GM19023 (cell line): ENCODE measurements at regions not wholly inside any gene's neighbourhood (a gene's known extent, or its start where the extent isn't known, plus 50 kb on each side); places are given as distances from the start of the nearest gene placed in this dataset.

Experiments
- ATAC-seq: cut with Tn5 transposase; IDR thresholded peaks from one replicate; pipeline ENCODE4 v1.9.1; 2021; ENCODE audit warnings: mild to moderate bottlenecking, moderate library complexity; ENCODE audit not compliant: unreplicated experiment

DNA sequence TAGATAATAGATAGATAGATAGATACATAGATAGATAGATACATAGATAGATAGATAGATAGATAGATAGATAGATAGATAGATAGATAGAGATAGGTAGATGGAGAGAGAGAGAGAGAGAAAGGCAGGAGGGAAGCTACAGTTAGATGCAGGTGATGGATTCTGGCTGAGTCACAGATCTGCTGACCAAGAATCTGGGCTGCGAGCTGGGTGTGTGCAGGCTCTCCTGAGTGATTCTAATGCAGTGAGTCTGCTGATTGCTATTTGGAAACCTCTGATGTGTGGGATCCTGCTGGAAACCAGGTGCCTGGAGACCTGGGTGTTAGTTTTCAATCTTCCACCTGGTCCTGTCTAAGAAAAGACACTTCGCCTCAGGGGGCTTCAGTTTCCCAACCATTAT lies 1441.8 kb downstream of the TBC1D22A start:
- no peak for ATAC-seq

- ATAC-seq: no peak
Measured at GRCh38 chr22:48199667-48200066, 1437.2 kb downstream of the TBC1D22A start.

DNA sequence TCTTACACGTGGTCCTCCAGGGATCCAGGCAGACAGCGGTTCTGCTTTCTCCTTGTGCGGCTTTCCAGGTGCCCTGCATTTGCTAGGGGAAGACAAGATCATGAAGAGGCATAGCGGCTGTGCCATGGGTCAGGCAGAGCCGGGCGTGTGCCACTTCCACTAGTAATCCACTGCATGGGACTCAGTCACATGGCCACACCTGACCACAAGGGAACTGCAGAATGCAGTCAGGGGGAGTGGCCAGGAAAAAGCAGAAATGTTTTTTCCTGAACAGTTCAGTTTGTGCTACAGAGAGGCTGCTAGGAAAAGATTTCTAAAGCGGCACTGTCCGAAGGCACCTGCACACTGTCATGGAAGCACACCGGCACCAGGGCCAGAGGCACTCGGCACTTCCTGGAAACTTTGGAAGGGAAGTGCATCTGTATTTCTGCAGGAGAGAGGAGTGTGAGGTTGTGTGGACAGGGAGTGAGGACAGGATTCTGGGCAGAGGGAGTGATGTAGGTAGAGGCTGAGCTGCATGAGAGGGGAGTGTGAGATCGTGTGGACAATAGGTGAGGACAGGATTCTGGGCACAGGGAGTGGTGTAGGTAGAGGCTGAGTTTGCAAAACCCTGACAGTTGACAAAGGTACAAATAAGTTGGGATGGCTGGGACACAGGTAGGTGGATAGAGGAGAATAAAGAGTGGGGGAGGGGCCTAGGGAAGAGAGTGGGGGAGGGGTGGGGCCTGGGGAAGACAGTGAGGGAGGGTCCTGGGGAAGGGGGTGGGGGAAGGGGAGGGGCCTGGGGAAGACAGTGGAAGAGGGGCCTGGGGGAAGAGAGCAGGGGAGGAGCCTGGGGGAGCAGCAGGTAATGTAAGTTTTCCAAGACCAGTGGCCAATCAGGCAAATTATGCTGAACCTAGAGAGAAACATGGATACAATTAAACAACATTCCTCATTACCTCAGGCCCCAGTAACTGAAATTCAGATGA lies 1436.3 kb downstream of the TBC1D22A start:
- no peak for ATAC-seq

DNA sequence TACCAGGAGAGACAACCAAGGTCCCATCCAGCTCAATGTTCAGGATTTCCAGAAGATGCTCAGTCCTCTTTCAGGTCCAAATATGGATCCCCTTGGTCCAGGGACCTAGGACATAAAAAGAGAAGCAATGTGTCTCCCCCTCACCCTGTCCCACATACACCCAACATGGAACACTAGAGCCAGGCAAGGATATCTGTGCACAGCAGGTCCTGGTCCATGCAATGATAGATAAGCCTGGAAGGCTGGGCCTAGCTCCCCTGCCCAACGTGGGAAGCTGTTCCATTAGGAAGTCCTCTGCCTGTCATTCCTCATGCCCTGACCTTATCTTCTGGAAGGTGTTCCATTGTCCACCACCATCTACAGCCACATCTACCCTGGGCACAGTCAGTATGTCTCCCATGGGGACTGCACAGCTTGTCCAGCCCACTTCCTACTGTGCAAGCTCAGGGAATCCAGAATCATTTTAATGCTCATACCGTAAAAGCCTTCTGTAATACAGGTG lies 1434.8 kb downstream of the TBC1D22A start:
- ATAC-seq: no peak

- ATAC-seq: no peak
Measured at GRCh38 chr22:48192920-48193319, 1430.5 kb downstream of the TBC1D22A start.

DNA sequence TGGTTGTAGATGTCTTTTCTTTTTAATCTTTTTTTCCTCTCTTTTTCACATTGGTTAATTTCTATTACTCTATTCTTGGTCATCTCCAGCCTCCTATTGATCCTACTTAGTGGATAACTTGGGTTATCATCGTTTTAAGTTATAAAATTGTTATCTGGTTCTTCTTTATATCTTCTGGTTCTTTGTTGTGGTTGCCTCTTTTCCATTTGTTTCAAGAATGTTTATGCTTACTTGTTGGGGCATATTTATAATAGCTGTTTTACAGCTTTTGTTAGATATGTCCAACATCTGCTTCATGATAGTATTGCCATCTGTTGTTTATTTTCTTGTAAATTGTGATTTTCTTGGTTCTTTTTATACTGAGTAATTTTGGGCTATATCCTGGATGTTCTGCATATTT lies 1429.6 kb downstream of the TBC1D22A start:
- no peak for ATAC-seq

- ATAC-seq: no peak
Measured at GRCh38 chr22:48188231-48188721, 1425.8 kb downstream of the TBC1D22A start.

DNA sequence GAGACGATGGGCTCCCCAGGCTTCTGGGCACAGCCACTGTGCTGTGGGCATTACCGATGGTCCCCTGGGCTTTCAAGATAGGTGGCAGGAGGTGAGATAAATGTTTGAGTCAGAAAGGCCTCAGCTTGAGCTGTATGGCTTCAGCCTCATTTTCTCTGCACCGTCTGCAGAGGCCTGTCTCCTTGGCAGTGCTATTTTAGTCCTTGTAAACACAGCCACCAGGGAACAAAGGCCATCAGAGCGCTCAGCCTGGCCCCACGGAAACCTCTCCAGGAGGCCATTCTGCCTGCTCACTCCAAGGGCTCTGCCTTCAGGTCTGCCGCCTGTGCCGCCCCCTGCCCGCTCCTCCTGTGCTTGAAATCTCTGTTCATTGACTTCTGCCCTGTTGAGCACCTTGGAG lies 1424.9 kb downstream of the TBC1D22A start:
- no peak for ATAC-seq

GRCh38 chr22:48186146-48186790 lies 1423.8 kb downstream of the TBC1D22A start:
- no peak for ATAC-seq

- ATAC-seq: no peak
Measured at GRCh38 chr22:48185071-48186055, 1422.9 kb downstream of the TBC1D22A start.

DNA sequence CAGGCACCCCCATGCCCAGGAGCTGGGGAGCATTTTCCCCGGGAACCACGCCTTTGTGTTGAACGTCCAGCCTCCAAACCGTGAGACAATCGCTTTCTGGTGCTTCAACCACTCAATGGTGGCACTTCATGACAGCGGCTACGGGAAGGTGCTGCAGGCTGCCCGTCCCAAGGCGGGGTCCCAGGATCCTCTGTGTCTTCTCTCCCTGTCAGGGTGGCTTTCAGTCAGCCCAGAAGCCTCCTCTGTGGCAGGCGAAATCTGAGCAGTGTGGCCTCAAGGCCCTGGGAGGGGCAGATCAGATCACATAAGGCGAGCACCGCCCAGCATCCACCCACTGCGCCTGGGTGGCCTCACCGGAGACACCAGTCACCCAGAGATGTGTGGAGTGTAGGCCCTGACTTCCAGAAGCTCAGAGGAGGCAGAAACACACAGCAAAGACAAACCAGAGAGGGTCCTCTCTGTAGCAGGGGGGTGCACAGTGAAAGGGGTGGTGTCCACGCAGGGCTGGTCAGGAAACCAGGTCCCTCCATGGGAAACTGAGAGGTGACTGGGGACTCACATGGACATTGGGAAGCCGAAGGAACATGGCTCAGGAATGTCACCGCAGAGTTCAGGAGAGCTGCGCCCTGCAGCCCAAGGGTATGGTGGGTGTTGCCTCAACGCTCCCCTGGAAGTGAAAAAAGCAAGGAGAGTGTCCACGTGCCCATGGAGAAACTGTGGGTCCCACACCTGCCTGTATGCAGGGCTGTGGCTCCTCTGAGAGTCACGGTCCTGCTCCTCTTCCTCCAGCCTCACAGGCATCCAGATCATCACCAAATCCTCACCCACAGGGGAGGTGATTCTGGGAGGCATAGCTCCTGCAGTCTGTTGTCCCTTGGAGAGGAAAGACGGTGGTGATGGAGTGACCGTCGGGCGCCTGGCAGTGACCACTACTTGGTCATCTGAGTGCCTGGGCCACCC lies 1420.7 kb downstream of the TBC1D22A start:
- ATAC-seq: no peak

- ATAC-seq: no peak
Measured at GRCh38 chr22:48182031-48182430, 1419.6 kb downstream of the TBC1D22A start.

- no peak for ATAC-seq
Measured at GRCh38 chr22:48181263-48181955, 1419.0 kb downstream of the TBC1D22A start.

GRCh38 chr22:48180631-48181030 lies 1418.2 kb downstream of the TBC1D22A start:
- no peak for ATAC-seq

DNA sequence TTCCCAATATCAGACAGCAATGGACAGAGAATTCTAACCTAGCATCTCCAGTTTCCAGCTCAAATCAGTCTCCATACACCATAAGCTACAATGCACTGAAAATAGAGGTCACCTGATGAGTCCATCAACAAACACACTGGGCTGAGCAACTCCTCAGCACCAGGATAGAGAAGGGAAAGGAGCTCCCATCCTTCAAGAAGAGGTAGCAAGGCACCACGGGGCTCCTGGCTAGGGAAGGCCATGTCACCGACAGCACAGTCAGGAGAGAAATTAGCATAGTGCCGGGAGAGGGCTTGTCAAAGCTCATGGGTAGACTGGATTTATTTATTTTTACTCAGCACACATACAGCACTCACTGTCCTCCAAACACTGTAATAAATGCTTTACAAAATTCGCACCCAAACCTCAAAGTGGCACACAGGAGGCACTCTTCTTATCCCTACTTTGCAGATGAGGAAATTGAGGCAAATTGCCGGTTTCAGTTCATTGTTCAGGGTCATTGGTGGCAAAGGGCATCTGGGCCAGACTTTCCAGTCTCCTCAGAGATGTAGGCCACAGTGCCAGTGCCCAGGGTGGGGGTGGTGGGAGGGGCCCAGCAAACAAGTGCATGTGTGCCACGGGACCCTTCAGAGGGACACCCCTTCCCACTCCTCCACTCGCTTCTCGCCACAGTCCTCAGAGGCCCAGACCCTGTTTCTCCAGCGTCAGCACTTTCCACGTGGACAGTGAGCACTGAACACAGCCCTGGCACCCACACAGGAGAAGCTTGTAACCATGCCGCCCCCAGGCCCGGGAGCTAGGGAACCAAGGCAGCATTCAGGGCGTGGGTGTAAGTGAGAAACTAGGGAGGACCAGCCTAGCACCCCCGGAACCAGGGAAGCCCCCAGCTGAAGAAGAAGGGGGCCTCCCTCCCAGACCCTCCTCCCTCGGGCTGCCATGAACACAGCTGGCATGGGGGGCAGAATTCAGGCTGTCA lies 1417.4 kb downstream of the TBC1D22A start:
- no peak for ATAC-seq

DNA sequence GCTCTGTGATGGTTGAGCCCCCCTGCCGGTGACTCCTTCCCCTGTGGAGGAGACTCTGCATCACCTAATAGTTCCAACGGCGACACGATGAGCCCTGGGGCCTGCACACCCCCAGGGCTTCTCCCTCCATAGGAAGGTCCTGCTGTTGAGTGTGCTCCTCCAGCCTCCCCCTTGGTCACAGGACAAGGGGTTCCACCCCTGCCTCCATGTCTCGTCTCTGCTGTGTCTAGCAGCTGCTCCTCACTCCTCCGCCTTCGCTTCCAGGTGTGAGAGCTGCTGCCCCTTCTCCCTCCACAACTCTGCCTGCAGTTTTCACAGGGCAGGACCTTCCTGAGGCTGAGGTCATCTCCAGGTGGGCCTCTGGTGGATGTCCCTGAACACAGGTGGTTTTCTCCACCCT lies 1416.1 kb downstream of the TBC1D22A start:
- ATAC-seq: no peak

DNA sequence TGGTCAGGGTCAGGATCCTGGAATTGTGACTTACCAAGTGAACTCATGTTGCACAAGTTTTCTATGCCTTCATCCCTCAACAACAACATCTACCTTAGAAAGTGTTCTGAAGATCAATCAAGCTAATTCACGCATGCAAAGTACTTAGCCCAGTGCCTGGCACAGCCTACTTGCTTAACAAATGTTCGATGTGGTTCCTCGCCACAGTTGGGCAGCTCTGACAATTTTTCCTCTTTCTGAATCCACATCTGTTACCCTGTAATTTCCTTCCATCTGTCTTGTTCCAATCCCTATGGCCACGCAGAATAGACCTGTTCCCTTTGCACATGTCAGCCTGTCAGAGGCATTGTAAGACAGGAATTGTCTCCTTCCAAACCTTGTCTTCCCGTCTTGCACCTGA lies 1415.2 kb downstream of the TBC1D22A start:
- ATAC-seq: no peak

DNA sequence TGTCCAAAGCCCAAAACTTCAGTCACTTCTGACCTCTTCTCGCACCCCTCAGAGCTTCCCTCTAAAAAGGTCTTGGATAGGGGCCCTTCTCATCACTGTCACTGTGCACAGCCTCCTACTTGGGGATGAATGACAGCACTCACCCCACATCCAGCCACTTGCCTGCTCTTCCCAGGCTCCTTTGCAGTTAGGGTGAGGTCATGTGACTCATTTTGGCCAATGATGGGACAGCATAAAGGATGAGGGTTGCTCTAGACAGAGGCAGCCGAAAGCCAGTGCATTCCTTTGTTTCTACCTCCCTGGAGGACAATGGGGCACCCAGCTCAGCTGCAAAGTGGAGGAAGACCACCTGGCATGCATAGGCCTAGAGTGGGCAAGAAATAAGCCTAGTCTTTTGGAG lies 1413.3 kb downstream of the TBC1D22A start:
- no peak for ATAC-seq
